Liver (tissue), 3 donors: ENCODE measurements at regions not wholly inside any gene's neighbourhood (a gene's known extent, or its start where the extent isn't known, plus 50 kb on each side); places are given as distances from the start of the nearest gene placed in this dataset.

Source experiments
- CTCF ChIP-seq: fragments of 150-350 bp; IDR thresholded peaks from 2 replicates; pipeline ENCODE4 v1.5.1; 2017; ENCODE audit warnings: improper control_type of control experiment, low read depth, low read length; ENCODE audit not compliant: missing input control
- HNF4A ChIP-seq, 2 donors: conservative IDR thresholded peaks; 2 replicates each; pipeline ENCODE4 v1.6.1; 2016; ENCODE audit warnings: antibody characterized with exemption in 2 of 2, mild to moderate bottlenecking in 2 of 2
- JUND ChIP-seq, 2 donors: IDR thresholded peaks; 2 replicates each; pipeline ENCODE4 v1.6.1; 2016; ENCODE audit warnings: antibody characterized with exemption in 2 of 2
- SP1 ChIP-seq: IDR thresholded peaks from 2 replicates; pipeline ENCODE4 v1.6.1; 2018; ENCODE audit warnings: antibody characterized with exemption, mild to moderate bottlenecking
- TAF1 ChIP-seq: conservative IDR thresholded peaks from 2 replicates; pipeline ENCODE4 v1.6.1; 2016; ENCODE audit warnings: antibody characterized with exemption, mild to moderate bottlenecking
- donor health status: healthy.
- donor health status: healthy.

GRCh38 chr3:146894406-146894805 is 289.3 kb upstream of the PLSCR5 start:
- TF ChIP-seq HNF4A (conservative IDR thresholded peaks at IDR 0.05) (no peak), TAF1 (no peak), CTCF (no peak), SP1 (no peak), JUND (IDR thresholded peaks at IDR 0.05) (no peak)
